Right lobe of liver (tissue), 4 donors: ENCODE measurements at regions not wholly inside any gene's neighbourhood (a gene's known extent, or its start where the extent isn't known, plus 50 kb on each side); places are given as distances from the start of the nearest gene placed in this dataset.

Experiments
- CTCF ChIP-seq, 4 donors: fragments of 200-600 bp in 3 of 4; fragments of 450-650 bp in 1 of 4; IDR thresholded peaks; one replicate each; pipeline versions ENCODE4 v1.5.1 to v1.8.0; 2016 to 2022; ENCODE audit warnings: antibody characterized with exemption in 4 of 4, mild to moderate bottlenecking in 2 of 4
- POLR2A ChIP-seq: fragments of 450-650 bp; IDR thresholded peaks from one replicate; pipeline ENCODE4 v1.6.1; 2017; ENCODE audit warnings: antibody characterized with exemption, mild to moderate bottlenecking
- donor health status: DM: no; HTN: no; CAD: no.
- donor health status: DM: no; HTN: no; CAD: no.
- donor health status: DM: no; HTN: yes; CAD: no.

- TF ChIP-seq POLR2A (no peak), CTCF (IDR thresholded peaks at IDR 0.05) (no peak)
These were observed 162.9 kb upstream of the NBEA start for GRCh38 chr13:34779171-34779570.
